ENCODE measurements at regions not wholly inside any gene's neighbourhood (a gene's known extent, or its start where the extent isn't known, plus 50 kb on each side); places are given as distances from the start of the nearest gene placed in this dataset.

DNA sequence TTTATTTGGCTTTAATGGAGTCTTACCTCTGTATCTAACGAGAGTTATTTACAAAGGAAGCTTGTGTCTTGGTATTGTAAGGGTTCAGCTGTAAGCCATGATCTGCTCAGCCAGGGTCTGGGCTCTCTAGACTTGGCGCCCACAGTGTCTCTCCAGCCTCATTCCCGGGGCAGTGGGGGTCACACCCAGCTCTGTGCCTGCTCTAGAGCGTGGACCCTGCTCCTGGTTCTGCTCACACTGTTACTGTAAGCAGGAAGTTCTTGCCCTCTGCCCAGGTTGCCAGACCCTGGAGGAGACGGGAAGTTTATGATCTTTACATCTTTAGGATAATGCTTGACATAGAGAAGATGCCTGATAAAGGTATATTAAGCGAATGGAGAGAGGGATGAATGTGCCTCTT, 235.7 kb downstream of the PTTG2 start:
- TF ChIP-seq, protein P1, sequence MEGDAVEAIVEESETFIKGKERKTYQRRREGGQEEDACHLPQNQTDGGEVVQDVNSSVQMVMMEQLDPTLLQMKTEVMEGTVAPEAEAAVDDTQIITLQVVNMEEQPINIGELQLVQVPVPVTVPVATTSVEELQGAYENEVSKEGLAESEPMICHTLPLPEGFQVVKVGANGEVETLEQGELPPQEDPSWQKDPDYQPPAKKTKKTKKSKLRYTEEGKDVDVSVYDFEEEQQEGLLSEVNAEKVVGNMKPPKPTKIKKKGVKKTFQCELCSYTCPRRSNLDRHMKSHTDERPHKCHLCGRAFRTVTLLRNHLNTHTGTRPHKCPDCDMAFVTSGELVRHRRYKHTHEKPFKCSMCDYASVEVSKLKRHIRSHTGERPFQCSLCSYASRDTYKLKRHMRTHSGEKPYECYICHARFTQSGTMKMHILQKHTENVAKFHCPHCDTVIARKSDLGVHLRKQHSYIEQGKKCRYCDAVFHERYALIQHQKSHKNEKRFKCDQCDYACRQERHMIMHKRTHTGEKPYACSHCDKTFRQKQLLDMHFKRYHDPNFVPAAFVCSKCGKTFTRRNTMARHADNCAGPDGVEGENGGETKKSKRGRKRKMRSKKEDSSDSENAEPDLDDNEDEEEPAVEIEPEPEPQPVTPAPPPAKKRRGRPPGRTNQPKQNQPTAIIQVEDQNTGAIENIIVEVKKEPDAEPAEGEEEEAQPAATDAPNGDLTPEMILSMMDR (IDR thresholded peaks at IDR 0.05): no peak
- TF ChIP-seq POLR2A (IDR thresholded peaks at IDR 0.05): no peak

Measured in right lobe of liver (tissue), 4 donors.